ENCODE measurements at regions not wholly inside any gene's neighbourhood (a gene's known extent, or its start where the extent isn't known, plus 50 kb on each side); places are given as distances from the start of the nearest gene placed in this dataset.

DNA sequence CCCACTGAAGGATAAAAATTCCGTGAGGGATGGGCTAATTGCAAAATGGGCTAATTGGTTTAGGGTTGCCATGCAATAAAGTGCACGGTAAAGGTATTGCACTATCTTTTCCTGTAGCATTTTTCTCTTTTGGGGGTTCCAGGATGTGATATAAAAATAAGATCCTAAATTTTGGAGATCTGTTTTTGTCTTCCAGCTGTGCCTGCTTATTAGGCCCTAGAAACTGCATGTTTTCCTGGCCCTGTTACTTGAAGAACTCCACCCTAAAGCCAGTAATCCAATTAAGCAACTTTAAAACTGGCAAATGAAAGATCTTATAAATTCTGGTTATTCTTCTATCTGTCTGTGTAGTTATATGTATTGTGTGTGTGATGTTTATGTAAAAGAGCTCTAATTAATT lies 2489.6 kb downstream of the PCDH9 start:
- DNase-seq (ENCODE audit: low spot score) = no peak
- TF ChIP-seq, protein P1, sequence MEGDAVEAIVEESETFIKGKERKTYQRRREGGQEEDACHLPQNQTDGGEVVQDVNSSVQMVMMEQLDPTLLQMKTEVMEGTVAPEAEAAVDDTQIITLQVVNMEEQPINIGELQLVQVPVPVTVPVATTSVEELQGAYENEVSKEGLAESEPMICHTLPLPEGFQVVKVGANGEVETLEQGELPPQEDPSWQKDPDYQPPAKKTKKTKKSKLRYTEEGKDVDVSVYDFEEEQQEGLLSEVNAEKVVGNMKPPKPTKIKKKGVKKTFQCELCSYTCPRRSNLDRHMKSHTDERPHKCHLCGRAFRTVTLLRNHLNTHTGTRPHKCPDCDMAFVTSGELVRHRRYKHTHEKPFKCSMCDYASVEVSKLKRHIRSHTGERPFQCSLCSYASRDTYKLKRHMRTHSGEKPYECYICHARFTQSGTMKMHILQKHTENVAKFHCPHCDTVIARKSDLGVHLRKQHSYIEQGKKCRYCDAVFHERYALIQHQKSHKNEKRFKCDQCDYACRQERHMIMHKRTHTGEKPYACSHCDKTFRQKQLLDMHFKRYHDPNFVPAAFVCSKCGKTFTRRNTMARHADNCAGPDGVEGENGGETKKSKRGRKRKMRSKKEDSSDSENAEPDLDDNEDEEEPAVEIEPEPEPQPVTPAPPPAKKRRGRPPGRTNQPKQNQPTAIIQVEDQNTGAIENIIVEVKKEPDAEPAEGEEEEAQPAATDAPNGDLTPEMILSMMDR (IDR thresholded peaks at IDR 0.05; ENCODE audit: extremely low read depth, missing control alignments) = no peak

DNA sequence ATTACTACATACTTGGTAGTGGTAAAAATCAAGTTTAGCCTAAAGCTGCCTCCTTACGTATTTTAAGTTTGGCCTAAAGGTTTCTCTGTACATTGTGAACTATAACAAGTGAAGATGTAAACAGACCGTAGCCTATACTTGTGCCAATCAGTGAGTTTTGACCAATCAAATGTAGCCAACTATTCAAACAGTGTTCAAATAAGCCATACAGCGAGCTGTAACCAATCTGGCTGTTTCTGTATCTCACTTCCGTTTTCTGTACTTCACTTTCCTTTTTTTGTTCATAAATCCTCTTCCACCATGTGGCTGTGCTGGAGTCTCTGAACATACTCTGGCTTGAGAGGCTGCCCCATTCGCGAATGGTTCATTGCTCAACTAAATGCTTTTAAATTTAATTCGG lies 2504.6 kb downstream of the PCDH9 start:
- TF ChIP-seq, protein P1 (IDR thresholded peaks at IDR 0.05; ENCODE audit: extremely low read depth, missing control alignments) = no peak

DNA sequence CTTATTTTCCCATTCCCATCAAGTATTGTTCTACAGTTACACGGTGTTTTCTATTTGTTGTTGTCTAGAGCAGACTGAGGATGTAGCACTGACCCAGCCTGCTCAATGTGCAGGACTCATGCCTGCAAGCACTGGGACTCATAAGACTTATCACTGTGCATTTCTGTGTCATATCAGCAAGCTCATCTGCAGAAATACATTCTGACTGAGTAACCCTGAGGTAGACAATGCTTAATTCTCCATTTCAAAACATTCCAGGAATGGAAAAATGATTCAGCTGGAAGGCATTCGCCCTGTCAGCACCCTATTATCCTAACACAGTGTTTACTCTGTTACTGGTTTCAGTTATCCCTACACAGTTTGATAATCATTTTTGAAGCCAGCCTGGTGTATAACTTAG lies 2506.4 kb downstream of the PCDH9 start:
- TF ChIP-seq, protein P1 (IDR thresholded peaks at IDR 0.05; ENCODE audit: extremely low read depth, missing control alignments) = no peak
- no peak for DNase-seq (ENCODE audit: low spot score)

More for the DNA sequence above, 2504.6 kb downstream of the PCDH9 start:
- DNase-seq (ENCODE audit: low spot score) = no peak

DNA sequence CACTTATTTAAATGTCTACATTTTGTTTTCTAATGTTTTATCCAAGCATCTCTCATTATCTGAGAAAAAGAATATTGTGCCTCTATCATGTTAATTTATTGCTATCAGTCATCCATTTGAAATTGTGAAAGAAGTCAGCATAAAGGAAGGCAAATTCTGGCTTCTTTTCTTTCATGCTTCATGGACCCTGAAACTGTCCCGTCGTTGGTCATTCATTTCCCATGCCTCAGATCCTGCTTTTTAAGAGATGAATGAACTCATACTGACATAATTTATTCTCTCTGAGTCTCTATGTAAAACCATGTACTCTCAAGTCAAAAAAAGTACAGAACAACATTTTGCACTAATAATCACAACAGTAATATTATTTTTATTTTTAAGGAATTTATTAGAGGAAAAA lies 2512.0 kb downstream of the PCDH9 start:
- DNase-seq (ENCODE audit: low spot score) = no peak
- TF ChIP-seq, protein P1 (IDR thresholded peaks at IDR 0.05; ENCODE audit: extremely low read depth, missing control alignments) = no peak

DNA sequence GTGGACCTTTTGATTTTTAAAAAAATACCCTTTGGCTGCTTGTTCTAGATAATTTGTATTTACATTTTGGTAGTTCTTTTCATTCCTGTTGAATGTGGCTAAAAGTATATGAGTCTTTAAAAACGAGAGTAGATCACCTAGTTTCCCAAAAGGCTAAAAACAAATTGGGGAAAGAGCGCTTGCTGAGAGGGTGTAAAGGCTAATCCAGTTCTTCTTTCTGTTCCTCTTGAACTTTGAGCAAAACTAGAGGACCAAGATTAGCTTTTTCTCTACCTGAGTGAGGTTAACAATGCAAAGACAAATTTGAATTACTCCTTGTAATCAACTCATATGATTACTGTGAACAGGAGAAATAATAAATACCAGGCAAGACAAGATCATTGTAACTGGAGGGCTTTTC lies 2513.2 kb downstream of the PCDH9 start:
- no peak for DNase-seq (ENCODE audit: low spot score)
- TF ChIP-seq, protein P1 (IDR thresholded peaks at IDR 0.05; ENCODE audit: extremely low read depth, missing control alignments) = no peak

DNA sequence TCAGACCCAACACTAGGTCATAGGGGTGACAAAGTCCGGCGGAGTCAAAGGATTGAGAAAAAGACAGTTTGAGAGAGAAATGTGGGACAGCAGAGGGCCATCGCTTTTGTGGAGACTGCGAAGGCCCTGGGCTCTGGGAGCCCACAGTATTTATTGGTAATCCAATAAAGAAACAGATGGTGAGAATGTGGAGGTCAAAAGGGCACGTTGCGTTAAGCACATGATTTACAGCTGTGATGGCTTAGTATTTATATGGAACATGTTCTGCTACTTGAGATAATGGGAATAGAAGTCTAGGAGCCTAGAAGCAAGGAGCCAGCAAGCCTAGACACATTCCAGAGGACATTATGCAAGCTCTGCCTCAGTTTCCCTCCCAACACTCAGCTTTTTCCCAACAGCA lies 2521.1 kb downstream of the PCDH9 start:
- TF ChIP-seq, protein P1 (IDR thresholded peaks at IDR 0.05; ENCODE audit: extremely low read depth, missing control alignments) = no peak

DNA sequence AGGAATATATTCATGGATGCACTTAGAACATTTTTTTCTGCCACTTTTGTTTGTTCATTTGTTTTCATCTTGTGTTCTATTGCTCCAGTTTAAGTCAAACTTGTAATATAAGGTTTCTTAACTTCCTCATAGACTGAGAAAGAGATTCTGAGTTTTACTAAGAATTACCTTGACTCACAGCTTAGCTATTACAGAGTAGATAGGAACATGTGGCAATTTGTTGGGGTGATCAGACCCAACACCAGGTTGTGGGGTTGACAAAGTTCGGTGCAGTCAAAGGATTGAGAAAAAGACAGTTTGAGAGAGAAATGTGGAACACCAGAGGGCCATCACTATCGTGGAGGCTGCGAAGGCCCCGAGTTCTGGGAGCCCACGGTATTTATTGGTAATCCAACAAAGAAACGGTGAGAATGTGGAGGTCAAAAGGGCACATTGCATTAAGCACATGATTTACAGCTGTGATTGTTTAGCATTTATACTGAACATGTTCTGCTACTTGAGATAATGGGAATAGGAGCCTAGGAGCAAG lies 2526.0 kb downstream of the PCDH9 start:
- DNase-seq (ENCODE audit: low spot score) = no peak
- TF ChIP-seq, protein P1 (IDR thresholded peaks at IDR 0.05; ENCODE audit: extremely low read depth, missing control alignments) = no peak

More for the DNA sequence above, 2521.1 kb downstream of the PCDH9 start:
- no peak for DNase-seq (ENCODE audit: low spot score)
